Esophagus muscularis mucosa (tissue), 3 donors: ENCODE measurements at regions not wholly inside any gene's neighbourhood (a gene's known extent, or its start where the extent isn't known, plus 50 kb on each side); places are given as distances from the start of the nearest gene placed in this dataset.

ENCODE experiments used
- EP300 ChIP-seq: sonication (generic); formaldehyde crosslinking; IDR thresholded peaks from one replicate; pipeline ENCODE4 v1.6.1; 2017; ENCODE audit warnings: antibody characterized with exemption
- TF ChIP-seq, protein P1 (sequence below), 3 experiments: fragments of 200-600 bp in 2 of 3; fragments of 450-650 bp in 1 of 3; sonication (generic) in 2 of 3; IDR thresholded peaks; one replicate each; pipeline ENCODE4 v1.5.1; 2017 to 2019; ENCODE audit warnings: antibody characterized with exemption in 3 of 3, mild to moderate bottlenecking in 2 of 3, moderate library complexity in 1 of 3

DNA sequence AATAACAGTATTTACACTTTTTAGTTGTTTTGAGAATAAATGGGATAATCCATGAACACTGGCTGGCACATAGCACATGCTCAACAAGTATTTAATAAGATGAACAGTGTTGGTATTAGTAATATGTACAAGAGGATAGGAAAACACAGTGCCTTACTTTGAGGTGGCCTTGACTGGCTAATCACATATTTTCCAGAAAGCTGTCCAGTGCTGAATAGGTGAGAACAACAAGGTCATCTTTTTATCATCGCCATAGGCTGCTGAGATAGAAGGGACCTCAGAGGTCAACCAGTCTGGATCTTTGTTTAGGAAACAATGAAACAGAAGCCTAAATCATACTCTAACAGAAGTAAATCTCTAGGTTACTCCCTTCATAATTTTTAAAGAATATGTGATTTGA, 89.7 kb upstream of the BCL9 start:
- TF ChIP-seq, protein P1, sequence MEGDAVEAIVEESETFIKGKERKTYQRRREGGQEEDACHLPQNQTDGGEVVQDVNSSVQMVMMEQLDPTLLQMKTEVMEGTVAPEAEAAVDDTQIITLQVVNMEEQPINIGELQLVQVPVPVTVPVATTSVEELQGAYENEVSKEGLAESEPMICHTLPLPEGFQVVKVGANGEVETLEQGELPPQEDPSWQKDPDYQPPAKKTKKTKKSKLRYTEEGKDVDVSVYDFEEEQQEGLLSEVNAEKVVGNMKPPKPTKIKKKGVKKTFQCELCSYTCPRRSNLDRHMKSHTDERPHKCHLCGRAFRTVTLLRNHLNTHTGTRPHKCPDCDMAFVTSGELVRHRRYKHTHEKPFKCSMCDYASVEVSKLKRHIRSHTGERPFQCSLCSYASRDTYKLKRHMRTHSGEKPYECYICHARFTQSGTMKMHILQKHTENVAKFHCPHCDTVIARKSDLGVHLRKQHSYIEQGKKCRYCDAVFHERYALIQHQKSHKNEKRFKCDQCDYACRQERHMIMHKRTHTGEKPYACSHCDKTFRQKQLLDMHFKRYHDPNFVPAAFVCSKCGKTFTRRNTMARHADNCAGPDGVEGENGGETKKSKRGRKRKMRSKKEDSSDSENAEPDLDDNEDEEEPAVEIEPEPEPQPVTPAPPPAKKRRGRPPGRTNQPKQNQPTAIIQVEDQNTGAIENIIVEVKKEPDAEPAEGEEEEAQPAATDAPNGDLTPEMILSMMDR (IDR thresholded peaks at IDR 0.05), result no peak
- no peak for TF ChIP-seq EP300
